KMS-11 (cell line): ENCODE measurements at regions not wholly inside any gene's neighbourhood (a gene's known extent, or its start where the extent isn't known, plus 50 kb on each side); places are given as distances from the start of the nearest gene placed in this dataset.

ENCODE experiments used
- H2AFZ ChIP-seq: fragments of 200-600 bp; sonication (generic); 2 replicates; pipeline ENCODE4 v1.6.1; 2016; ENCODE audit warnings: antibody characterized with exemption, mixed run types, low read depth
- H3K27ac ChIP-seq: fragments of 200-600 bp; sonication (generic); 2 replicates; pipeline ENCODE4 v1.6.1; 2016; ENCODE audit warnings: mild to moderate bottlenecking, mixed run types
- H3K27me3 ChIP-seq: fragments of 200-600 bp; sonication (generic); 2 replicates; pipeline ENCODE4 v1.6.1; 2017; ENCODE audit warnings: mild to moderate bottlenecking, low read depth, mixed run types, moderate library complexity; ENCODE audit not compliant: insufficient read depth
- H3K36me3 ChIP-seq: fragments of 200-600 bp; sonication (generic); 2 replicates; pipeline ENCODE4 v1.6.1; 2017; ENCODE audit warnings: mild to moderate bottlenecking, mixed run types; ENCODE audit not compliant: insufficient read depth
- H3K4me1 ChIP-seq: fragments of 200-600 bp; sonication (generic); 2 replicates; pipeline ENCODE4 v1.6.1; 2016; ENCODE audit warnings: mild to moderate bottlenecking, low read depth, mixed run types; ENCODE audit not compliant: poor library complexity, severe bottlenecking
- H3K4me2 ChIP-seq: fragments of 200-600 bp; sonication (generic); 2 replicates; pipeline ENCODE4 v1.7.0; 2016; ENCODE audit warnings: mild to moderate bottlenecking, mixed run types
- H3K4me3 ChIP-seq: fragments of 200-600 bp; sonication (generic); IDR thresholded peaks from 2 replicates; pipeline ENCODE4 v1.6.1; 2017; ENCODE audit warnings: low read depth, low read length, mixed read lengths; ENCODE audit not compliant: insufficient read depth
- H3K79me2 ChIP-seq: fragments of 200-600 bp; sonication (generic); 2 replicates; pipeline ENCODE4 v1.6.1; 2016; ENCODE audit warnings: low read depth, mixed run types; ENCODE audit not compliant: insufficient read depth
- H3K9ac ChIP-seq: fragments of 200-600 bp; sonication (generic); 2 replicates; pipeline ENCODE4 v1.6.1; 2016; ENCODE audit warnings: mild to moderate bottlenecking, mixed run types
- H4K20me1 ChIP-seq: fragments of 200-600 bp; sonication (generic); 2 replicates; pipeline ENCODE4 v1.6.1; 2016; ENCODE audit warnings: mild to moderate bottlenecking, mixed run types; ENCODE audit not compliant: insufficient read depth
- TF ChIP-seq, protein P1 (sequence below): fragments of 200-600 bp; sonication (generic); conservative IDR thresholded peaks from 2 replicates; pipeline ENCODE4 v1.6.1; 2017; ENCODE audit warnings: low read depth, mild to moderate bottlenecking, antibody characterized with exemption, low read length, moderate library complexity, mixed read lengths

GRCh38 chr2:48007699-48008268 lies 101.5 kb upstream of the FBXO11 start:
- no peaks in the 10 kb centered on the region for H3K27me3 ChIP-seq
- no peak overlapping the region for H3K4me2 ChIP-seq
- TF ChIP-seq, protein P1, sequence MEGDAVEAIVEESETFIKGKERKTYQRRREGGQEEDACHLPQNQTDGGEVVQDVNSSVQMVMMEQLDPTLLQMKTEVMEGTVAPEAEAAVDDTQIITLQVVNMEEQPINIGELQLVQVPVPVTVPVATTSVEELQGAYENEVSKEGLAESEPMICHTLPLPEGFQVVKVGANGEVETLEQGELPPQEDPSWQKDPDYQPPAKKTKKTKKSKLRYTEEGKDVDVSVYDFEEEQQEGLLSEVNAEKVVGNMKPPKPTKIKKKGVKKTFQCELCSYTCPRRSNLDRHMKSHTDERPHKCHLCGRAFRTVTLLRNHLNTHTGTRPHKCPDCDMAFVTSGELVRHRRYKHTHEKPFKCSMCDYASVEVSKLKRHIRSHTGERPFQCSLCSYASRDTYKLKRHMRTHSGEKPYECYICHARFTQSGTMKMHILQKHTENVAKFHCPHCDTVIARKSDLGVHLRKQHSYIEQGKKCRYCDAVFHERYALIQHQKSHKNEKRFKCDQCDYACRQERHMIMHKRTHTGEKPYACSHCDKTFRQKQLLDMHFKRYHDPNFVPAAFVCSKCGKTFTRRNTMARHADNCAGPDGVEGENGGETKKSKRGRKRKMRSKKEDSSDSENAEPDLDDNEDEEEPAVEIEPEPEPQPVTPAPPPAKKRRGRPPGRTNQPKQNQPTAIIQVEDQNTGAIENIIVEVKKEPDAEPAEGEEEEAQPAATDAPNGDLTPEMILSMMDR = no peak
- no peak overlapping the region for H3K27ac ChIP-seq
- no peak overlapping the region for H3K4me3 ChIP-seq
- no peaks in the 10 kb centered on the region for H3K36me3 ChIP-seq
- no peaks in the 10 kb centered on the region for H3K79me2 ChIP-seq
- no peaks in the 10 kb centered on the region for H3K4me1 ChIP-seq
- H4K20me1 ChIP-seq = no peaks in the 10 kb centered on the region
- no peak overlapping the region for H3K9ac ChIP-seq
- H2AFZ ChIP-seq = no peak overlapping the region

- H3K27ac ChIP-seq = no peak overlapping the region
- TF ChIP-seq, protein P1 = no peak
- H3K9ac ChIP-seq = no peak overlapping the region
- no peak overlapping the region for H3K4me3 ChIP-seq
- H2AFZ ChIP-seq = no peak overlapping the region
- H3K36me3 ChIP-seq = no peaks in the 10 kb centered on the region
- H4K20me1 ChIP-seq = no peaks in the 10 kb centered on the region
- H3K79me2 ChIP-seq = no peaks in the 10 kb centered on the region
- no peaks in the 10 kb centered on the region for H3K27me3 ChIP-seq
- H3K4me2 ChIP-seq = no peak overlapping the region
- H3K4me1 ChIP-seq = no peaks in the 10 kb centered on the region
Observed at GRCh38 chr2:48009256-48009655, 103.0 kb upstream of the FBXO11 start.

DNA sequence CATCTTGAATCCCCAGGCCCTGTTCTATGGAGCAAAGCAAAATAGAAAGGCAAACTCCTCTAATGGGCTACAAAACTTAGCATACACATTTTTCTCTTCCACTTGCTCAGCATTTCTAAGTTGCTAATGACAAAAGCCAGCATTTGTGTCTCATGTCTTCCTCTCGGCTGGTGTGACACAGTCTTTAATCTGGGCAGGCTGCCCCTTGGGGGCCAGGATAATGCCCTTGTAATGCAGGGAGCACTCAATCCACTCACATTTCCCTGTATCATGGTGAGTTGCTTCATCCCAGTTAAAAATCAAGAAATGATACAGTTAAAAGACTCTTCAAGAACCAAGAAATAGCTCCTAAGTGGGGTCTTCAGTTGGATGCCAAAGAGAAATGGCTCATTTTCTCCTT lies 109.1 kb upstream of the FBXO11 start:
- H3K4me1 ChIP-seq = no peaks in the 10 kb centered on the region
- H3K36me3 ChIP-seq = no peaks in the 10 kb centered on the region
- H3K79me2 ChIP-seq = no peaks in the 10 kb centered on the region
- H3K27ac ChIP-seq = no peak overlapping the region
- H3K27me3 ChIP-seq = no peaks in the 10 kb centered on the region
- no peak overlapping the region for H2AFZ ChIP-seq
- H3K4me2 ChIP-seq = no peak overlapping the region
- TF ChIP-seq, protein P1 = no peak
- H3K9ac ChIP-seq = no peak overlapping the region
- no peaks in the 10 kb centered on the region for H4K20me1 ChIP-seq
- no peak overlapping the region for H3K4me3 ChIP-seq

DNA sequence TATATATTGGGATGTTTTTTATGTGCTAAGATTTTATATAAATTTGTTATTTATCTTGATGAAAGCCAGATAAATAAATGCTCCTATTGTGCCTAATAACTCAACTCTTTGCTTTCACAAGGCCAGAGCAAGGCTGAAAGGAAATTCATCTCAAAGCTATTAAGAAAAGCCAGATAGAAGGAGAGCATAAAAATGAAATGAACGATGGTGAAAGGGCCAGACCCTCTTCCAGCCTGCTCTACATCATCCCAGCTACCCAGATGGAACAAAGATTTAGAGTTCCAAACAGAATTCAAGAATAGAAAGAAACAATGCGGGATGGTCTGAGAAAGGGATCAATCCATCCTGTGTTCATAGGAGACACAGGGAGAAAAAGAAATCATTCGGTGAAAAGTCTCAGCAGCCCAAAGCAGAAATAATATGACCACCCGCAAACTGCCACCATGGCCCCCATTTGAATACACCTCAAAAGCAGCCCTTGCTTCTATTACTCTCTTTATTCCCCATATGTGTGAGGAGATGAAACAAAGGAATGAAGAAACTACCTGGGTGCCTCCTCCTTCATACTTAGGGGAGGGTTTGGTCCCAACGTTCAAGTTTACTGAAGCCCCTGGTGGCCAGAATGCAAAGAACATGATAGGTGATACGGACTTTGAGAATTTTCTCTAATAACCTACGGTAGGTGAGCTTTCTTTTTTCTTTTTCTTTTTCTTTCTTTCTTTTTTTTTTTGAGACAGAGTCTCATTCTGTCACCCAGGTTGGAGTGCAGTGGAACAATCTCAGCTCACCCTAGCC lies 110.1 kb upstream of the FBXO11 start:
- H3K4me2 ChIP-seq = no peak overlapping the region
- H3K36me3 ChIP-seq = no peaks in the 10 kb centered on the region
- no peak overlapping the region for H2AFZ ChIP-seq
- H3K4me3 ChIP-seq = no peak overlapping the region
- H3K27me3 ChIP-seq = no peaks in the 10 kb centered on the region
- H3K79me2 ChIP-seq = no peaks in the 10 kb centered on the region
- H3K27ac ChIP-seq = no peak overlapping the region
- no peaks in the 10 kb centered on the region for H3K4me1 ChIP-seq
- no peaks in the 10 kb centered on the region for H4K20me1 ChIP-seq
- H3K9ac ChIP-seq = no peak overlapping the region
- TF ChIP-seq, protein P1 = no peak
